ENCODE measurements at regions not wholly inside any gene's neighbourhood (a gene's known extent, or its start where the extent isn't known, plus 50 kb on each side); places are given as distances from the start of the nearest gene placed in this dataset.
"Not testable (repeated sequence)": the region's sequence is repeated elsewhere in the genome, so short reads cannot be mapped to it uniquely, and the experiment has no call there.

DNA sequence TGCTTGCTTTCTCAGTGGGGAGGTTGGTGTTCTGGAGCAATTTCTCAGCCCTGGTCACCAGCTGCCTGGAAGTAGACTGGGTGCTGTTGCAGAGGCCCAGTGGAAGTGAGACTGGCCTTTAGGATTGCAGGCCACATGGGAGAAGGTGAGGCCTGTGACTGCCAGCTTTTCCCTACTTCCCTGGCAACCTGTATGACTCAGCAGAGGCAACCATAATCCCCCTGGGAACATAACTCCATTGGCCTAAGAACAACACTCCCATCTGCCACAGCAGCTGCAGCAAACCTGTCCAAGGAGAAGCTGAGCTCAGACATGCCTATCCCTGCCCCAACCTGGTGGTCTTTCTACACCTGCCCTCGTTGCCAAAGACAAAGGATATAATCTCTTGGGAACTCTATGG is 473.5 kb upstream of the SPTLC3 start:
- Histone ChIP-seq H3K4me1 (no peaks in the 10 kb centered on the region), H3K27ac (replicated peaks in 1 of 4) (no peak overlapping the region), H3K9me3 (peaks cover 0 to 11% (median 0%) of the 10 kb centered on the region in 4 donors), H3K4me3 (no peak overlapping the region), H3K36me3 (no peaks in the 10 kb centered on the region), H3K27me3 (no peaks in the 10 kb centered on the region)
- intact Hi-C loops (cut with DNase I), result no loop called here
- 33% methylated on average over 1 of the region's 1 CpG for WGBS
- DNase-seq (ENCODE audit: extremely low spot score), result no peak
- TF ChIP-seq EP300 (IDR thresholded peaks at IDR 0.05) (no peak), POLR2A (IDR thresholded peaks at IDR 0.05; ENCODE audit: low read depth) (no peak), POLR2AphosphoS5 (IDR thresholded peaks at IDR 0.05) (no peak)
- TF ChIP-seq, protein P1, sequence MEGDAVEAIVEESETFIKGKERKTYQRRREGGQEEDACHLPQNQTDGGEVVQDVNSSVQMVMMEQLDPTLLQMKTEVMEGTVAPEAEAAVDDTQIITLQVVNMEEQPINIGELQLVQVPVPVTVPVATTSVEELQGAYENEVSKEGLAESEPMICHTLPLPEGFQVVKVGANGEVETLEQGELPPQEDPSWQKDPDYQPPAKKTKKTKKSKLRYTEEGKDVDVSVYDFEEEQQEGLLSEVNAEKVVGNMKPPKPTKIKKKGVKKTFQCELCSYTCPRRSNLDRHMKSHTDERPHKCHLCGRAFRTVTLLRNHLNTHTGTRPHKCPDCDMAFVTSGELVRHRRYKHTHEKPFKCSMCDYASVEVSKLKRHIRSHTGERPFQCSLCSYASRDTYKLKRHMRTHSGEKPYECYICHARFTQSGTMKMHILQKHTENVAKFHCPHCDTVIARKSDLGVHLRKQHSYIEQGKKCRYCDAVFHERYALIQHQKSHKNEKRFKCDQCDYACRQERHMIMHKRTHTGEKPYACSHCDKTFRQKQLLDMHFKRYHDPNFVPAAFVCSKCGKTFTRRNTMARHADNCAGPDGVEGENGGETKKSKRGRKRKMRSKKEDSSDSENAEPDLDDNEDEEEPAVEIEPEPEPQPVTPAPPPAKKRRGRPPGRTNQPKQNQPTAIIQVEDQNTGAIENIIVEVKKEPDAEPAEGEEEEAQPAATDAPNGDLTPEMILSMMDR (IDR thresholded peaks at IDR 0.05), result no peak

DNA sequence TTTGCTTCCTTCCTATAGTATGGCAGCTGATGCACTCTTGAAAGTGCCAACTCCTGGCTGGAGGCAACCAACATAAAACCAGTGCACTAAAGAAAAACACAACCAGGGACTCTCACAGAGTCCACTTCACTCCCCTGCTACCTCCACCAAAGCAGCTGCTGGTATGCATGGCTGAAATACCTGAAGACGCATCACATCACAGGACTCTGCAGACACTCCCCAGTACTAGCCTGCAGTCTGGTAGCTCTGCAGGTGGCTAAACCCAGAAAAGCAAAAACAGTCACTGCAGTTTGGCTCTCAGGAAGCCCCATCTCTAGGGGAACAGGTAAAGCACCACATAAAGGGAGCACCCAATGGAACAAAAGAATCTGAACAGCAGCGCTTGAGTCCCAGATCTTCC is 473.0 kb upstream of the SPTLC3 start:
- Histone ChIP-seq H3K9me3 (peaks cover 0 to 11% (median 0%) of the 10 kb centered on the region in 4 donors), H3K4me3 (no peak overlapping the region), H3K27me3 (no peaks in the 10 kb centered on the region), H3K4me1 (no peaks in the 10 kb centered on the region), H3K36me3 (no peaks in the 10 kb centered on the region), H3K27ac (replicated peaks in 1 of 4) (no peak overlapping the region)
- WGBS, result 80% methylated on average over 2 of the region's 2 CpGs
- intact Hi-C loops (cut with DNase I), result no loop called here
- TF ChIP-seq POLR2A (IDR thresholded peaks at IDR 0.05; ENCODE audit: low read depth), result no peak
- TF ChIP-seq, protein P1 (IDR thresholded peaks at IDR 0.05), result no peak
- no peak for TF ChIP-seq EP300 (IDR thresholded peaks at IDR 0.05)
- TF ChIP-seq POLR2AphosphoS5 (IDR thresholded peaks at IDR 0.05), result no peak
- no peak for DNase-seq (ENCODE audit: extremely low spot score)

DNA sequence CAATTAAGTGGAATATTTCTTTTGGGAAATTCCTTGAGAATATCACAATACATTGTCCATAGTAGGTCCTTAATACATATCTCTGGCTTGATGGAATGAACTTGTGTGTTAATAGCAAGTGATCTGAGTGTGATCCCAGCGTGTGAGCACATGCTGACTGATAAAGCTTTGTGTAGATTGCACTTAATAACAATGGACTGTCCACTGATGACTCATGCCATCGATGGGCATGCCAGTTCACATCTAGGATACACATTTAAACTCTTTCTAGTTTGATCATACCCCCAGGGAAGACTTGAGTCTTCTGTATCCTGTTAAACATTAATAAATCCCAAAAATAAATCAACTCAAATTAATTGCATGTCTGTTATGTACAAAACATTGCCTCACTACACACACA is 454.3 kb upstream of the SPTLC3 start:
- Histone ChIP-seq H3K9me3 (peaks cover 0 to under 1% (median 0%) of the 10 kb centered on the region in 4 donors), H3K4me3 (no peak overlapping the region), H3K27me3 (no peaks in the 10 kb centered on the region), H3K27ac (replicated peaks in 1 of 4) (no peak overlapping the region), H3K4me1 (no peaks in the 10 kb centered on the region), H3K36me3 (no peaks in the 10 kb centered on the region)
- no peak for DNase-seq (ENCODE audit: extremely low spot score)
- TF ChIP-seq POLR2A (IDR thresholded peaks at IDR 0.05; ENCODE audit: low read depth) (no peak), POLR2AphosphoS5 (IDR thresholded peaks at IDR 0.05) (no peak), EP300 (IDR thresholded peaks at IDR 0.05) (no peak)
- TF ChIP-seq, protein P1 (IDR thresholded peaks at IDR 0.05), result no peak
- 48% methylated on average over 2 of the region's 2 CpGs for WGBS
- intact Hi-C loops (cut with DNase I), result no loop called here

DNA sequence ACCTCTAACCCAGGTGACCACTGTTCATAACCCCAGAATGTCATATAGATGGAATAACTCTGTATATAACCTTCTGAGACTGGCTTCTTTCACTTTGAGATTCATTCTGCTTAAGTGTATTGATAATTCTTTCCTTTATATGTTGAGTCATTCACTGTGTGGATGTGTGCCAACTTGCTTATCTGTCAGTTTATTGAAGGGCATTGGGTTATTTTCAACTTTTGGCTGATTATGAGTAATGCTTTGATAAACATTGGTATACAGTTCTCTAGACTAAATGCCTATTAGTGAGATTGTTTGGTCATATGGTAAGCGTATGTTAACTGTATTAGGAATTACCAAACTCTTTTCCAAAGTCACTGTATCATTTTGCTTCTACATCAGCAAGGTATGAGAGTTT is 453.4 kb upstream of the SPTLC3 start:
- no peak overlapping the region for H3K27ac ChIP-seq (replicated peaks in 1 of 4)
- intact Hi-C loops (cut with DNase I), result no loop called here
- H3K27me3 ChIP-seq, result no peaks in the 10 kb centered on the region
- TF ChIP-seq, protein P1 (IDR thresholded peaks at IDR 0.05), result no peak
- TF ChIP-seq POLR2AphosphoS5 (IDR thresholded peaks at IDR 0.05), result no peak
- TF ChIP-seq EP300 (IDR thresholded peaks at IDR 0.05), result no peak
- no peak for TF ChIP-seq POLR2A (IDR thresholded peaks at IDR 0.05; ENCODE audit: low read depth)
- no peak for DNase-seq (ENCODE audit: extremely low spot score)
- H3K36me3 ChIP-seq, result no peaks in the 10 kb centered on the region
- no peaks in the 10 kb centered on the region for H3K4me1 ChIP-seq
- H3K9me3 ChIP-seq, result peaks cover 0 to 4% (median 0%) of the 10 kb centered on the region in 4 donors
- no peak overlapping the region for H3K4me3 ChIP-seq
- 79% methylated on average over 1 of the region's 1 CpG for WGBS

DNA sequence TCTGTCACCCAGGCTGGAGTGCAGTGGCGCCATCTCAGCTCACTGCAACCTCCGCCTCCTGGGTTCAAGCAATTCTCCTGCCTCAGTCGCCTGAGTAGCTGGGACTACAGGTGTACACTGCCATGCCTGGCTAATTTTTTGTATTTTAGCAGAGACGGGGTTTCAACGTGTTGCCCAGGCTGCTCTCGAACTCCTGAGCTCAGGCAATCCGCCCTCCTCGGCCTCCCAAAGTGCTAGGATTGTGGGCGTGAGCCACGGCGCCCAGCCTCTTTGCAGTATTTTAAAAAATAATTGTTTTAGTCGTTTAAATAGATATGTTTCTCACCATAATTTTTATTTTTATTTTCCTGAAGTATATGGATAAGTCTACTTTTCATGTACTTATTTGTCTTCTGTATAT is 452.9 kb upstream of the SPTLC3 start:
- intact Hi-C loops (cut with DNase I); H3K27me3 ChIP-seq; H3K36me3 ChIP-seq; DNase-seq (ENCODE audit: extremely low spot score); H3K9me3 ChIP-seq; H3K4me1 ChIP-seq; H3K4me3 ChIP-seq; H3K27ac ChIP-seq (replicated peaks in 1 of 4): not testable (repeated sequence)
- WGBS, result 90% methylated on average over 12 of the region's 12 CpGs
